NCI-H82 treated with DMSO at 0.1 percent for 48 hours (cell line): ENCODE measurements at regions not wholly inside any gene's neighbourhood (a gene's known extent, or its start where the extent isn't known, plus 50 kb on each side); places are given as distances from the start of the nearest gene placed in this dataset.
"Not testable (repeated sequence)": the region's sequence is repeated elsewhere in the genome, so short reads cannot be mapped to it uniquely, and the experiment has no call there.

Experiments used
- DNase-seq: peaks from one replicate; lab custom pipeline; 2025; ENCODE audit not compliant: unreplicated experiment; lab: John Stamatoyannopoulos, UW

DNA sequence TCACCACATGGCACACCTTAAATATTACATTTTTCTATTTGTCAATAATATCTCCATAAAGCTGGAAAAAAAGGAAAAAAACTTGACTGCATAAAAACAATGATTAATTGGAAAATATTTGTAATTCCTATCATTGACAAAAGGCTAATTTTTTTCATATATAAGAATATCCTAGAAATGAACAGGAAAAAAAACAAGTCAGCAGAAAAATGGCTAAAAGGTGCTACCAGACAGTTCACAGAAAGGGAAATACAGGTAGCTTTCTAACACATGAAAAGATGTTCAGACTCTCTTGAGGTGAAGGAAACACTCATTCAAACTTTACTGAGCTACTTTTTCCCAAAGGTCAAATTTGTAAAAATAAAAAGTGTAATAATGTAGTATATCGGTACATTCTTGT is 104.1 kb upstream of the SCAF8 start:
- DNase-seq = no peak

- no peak for DNase-seq
Measured at GRCh38 chr6:154632119-154632518, 101.1 kb upstream of the SCAF8 start.

- DNase-seq = no peak
Measured at GRCh38 chr6:154637392-154637791, 95.8 kb upstream of the SCAF8 start.

- DNase-seq = peak; percentile 65
Measured at GRCh38 chr6:154638369-154638768, 94.8 kb upstream of the SCAF8 start.

- not testable (repeated sequence) for DNase-seq
Measured at GRCh38 chr6:154639196-154639595, 94.0 kb upstream of the SCAF8 start.

- DNase-seq = no peak
Measured at GRCh38 chr6:154648188-154648887, 84.9 kb upstream of the SCAF8 start.

DNA sequence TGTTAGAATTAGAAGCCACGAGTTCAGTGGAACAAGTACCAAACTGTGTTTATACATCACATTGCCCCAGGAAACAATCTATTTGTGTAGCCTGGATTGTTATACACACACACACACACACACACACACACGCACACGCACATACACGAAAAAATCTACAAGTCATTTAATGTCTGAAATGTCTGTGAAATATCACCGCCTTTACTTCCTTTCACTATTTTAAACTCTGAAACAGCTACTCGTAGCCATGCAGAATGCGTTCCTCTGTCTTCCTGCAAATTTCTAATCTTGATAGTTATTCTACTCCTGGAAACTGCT is 84.4 kb upstream of the SCAF8 start:
- no peak for DNase-seq

DNA sequence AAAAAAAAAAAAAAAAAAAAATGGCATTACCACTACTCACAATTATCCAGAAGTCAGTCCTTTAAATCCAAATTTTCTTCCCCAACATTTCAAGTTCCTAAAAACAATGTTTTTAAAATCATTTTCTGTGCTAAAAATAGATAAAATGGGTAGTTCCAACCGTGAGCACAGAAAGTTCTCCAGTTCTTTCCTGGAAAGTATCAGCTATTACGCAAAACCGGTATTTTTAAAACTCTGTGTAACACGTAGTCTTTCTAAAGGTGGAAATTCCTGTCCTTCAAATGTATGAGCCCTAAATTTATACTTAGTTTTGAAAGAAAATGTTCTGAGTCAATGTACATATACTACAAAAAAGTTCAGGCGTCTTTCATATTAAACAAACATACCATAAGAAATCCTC is 83.5 kb upstream of the SCAF8 start:
- no peak for DNase-seq

DNA sequence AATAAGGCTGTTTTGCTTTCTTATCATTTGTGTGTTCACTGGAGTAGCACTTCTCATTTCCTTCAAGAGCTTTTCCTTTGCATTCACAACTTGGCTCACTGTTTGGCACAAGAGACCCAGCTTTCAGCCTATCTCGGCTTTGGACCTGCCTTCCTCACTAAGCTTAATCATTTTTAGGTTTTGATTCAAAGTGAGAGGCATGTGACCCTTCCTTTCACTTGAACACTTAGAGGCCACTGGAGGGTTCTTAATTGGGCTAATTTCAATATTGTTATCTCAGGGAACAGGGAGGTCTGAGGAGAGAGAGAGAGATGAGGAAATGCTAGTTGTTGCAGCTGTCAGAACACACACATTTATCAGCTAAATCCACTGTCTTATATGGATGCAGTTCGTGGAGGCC is 82.9 kb upstream of the SCAF8 start:
- DNase-seq = no peak

GRCh38 chr6:154651656-154652055 is 81.6 kb upstream of the SCAF8 start:
- DNase-seq = no peak

DNA sequence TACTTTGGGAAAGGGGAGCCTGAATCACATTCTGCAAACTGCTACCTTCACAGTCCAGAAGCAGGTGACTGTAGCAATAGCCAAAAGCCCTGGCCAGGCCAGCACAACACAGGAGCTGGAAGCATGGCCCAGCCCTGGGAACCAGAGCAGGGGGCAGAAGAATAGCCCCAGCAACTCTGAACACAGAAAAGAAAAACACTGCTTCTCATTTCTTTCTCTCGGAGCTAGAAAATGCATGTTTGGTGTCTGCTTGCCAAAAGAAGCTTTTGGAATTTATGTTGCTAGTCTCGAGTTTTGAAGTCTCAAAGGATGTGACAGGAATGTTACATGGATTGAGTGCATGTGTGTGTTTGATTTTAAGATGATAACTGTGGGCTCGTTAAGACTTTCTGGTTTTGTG is 79.8 kb upstream of the SCAF8 start:
- DNase-seq = no peak

GRCh38 chr6:154653853-154654252 is 79.4 kb upstream of the SCAF8 start:
- no peak for DNase-seq

GRCh38 chr6:154656660-154657059 is 76.6 kb upstream of the SCAF8 start:
- DNase-seq = no peak

DNA sequence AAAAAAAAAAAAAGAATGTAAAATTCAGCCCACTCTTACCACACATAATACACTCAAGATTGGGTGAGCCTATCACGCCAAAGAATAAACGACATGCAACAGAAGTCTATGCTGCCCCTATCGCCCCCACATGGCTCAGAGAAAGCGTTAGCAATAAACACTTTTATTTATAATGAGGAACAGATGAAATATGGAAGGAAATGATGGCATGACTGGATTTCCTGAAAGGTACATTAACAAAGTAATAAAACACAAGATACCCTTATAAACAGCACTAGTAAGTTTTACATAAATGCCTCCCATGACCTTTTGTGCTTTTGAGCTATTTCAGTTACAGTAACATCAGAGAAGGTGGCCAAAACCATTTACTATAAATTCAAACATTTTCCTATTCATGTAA is 71.4 kb upstream of the SCAF8 start:
- DNase-seq = no peak

DNA sequence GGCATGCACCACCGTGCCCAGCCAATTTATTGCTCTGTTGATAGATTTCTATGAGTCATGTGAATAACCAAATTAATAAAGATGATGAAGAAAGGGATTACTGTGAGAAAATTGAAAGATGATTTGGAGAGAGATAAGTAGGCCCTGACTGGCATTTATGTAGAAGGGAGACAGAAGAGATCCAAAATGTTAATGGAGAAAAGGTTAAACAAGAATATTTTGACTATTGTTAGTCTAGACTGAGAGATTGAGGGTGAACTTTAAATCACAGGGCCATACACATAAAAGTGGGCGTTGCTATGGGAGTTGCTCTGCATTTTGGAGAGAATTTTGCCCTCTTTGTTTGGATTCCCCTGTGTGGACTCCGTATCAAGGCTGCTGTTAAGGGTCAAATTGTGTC is 68.9 kb upstream of the SCAF8 start:
- no peak for DNase-seq

- DNase-seq = no peak
Measured at GRCh38 chr6:154668156-154668555, 65.1 kb upstream of the SCAF8 start.

DNA sequence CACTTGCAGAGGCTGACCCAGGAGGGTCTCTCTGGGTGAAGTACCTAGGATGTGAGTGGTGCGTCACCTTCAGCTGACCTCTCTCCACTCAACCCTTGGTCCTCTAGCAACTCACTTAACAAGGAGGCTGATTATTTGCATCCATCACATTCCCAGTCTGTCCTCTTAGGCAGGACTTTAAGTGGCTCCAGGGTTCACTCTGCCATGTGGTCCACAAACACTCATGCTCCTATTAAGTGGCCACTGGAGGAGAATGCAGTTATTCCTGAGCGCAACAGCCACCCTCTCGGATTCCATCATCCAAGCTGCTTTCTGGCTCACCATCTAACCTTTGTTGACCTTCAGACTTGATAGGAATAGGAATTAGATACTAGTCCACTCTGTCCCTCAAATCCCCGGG is 61.1 kb upstream of the SCAF8 start:
- DNase-seq = no peak

DNA sequence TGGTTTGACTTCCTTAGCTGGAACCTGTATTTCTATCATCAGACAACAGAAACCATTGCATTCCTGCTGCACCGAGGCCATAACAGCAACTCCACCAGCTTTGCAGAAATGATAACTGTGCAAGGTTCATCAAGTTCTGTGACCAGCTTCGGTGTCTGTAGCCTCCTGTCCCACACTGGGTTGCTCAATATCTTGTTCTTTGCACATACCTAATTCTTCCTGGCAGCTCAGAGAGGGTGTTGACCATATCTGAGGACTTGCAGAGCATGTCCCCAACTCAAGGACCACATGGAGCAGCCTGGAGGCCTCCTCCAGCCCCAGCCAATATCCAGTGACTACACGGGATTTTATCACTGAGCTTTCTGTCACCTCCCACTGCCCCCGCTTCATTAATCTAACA is 59.3 kb upstream of the SCAF8 start:
- DNase-seq = no peak

- DNase-seq = peak; percentile 92
Measured at GRCh38 chr6:154675602-154676088, 57.6 kb upstream of the SCAF8 start.

DNA sequence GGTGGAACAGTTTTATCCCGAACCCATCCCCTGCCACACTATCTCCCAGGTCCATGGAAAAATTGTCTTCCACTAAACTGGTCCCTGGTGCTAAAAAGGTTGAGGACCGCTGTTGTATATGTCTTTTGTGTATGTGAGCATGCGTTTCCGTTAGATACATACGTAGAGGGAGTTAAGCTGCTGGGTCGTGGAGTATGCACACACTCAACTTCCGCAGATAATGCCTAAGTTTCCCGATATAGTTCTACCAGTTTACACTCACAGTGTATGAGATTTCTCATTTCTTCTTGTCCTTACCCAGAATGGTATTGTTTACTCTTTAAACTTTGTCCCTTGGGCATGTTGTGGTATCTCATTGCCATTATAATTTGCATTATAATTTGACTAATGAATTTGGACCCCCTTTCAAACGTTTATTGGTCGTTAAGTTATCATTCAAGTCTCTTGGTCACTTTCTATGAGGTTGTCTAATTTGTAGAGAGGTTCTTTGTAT is 50.5 kb upstream of the SCAF8 start:
- DNase-seq = no peak
